Osteoblast (primary cell): ENCODE measurements at regions not wholly inside any gene's neighbourhood (a gene's known extent, or its start where the extent isn't known, plus 50 kb on each side); places are given as distances from the start of the nearest gene placed in this dataset.

ENCODE experiments used
- DNase-seq: peaks from one replicate; pipeline ENCODE4 v3.0.0; 2011; ENCODE audit warnings: low spot score, mixed read lengths; ENCODE audit not compliant: insufficient read length; ENCODE audit errors: missing footprints
- H2AFZ ChIP-seq: 2 replicates; pipeline ENCODE4 v1.6.0; 2011; ENCODE audit warnings: mild to moderate bottlenecking, low read length
- H3K27ac ChIP-seq: 2 replicates; pipeline ENCODE4 v1.5.1; 2011; ENCODE audit warnings: mild to moderate bottlenecking, low read depth, low read length, moderate library complexity
- H3K27me3 ChIP-seq: 2 replicates; pipeline ENCODE4 v1.6.0; 2012; ENCODE audit warnings: mild to moderate bottlenecking, control low read depth, inconsistent platforms, low read length, moderate library complexity; ENCODE audit not compliant: insufficient read depth
- H3K36me3 ChIP-seq: 2 replicates; pipeline ENCODE4 v1.5.1; 2011; ENCODE audit warnings: mild to moderate bottlenecking, low read length, control low read depth, moderate library complexity; ENCODE audit not compliant: insufficient read depth
- H3K4me1 ChIP-seq: 2 replicates; pipeline ENCODE4 v1.5.1; 2011; ENCODE audit warnings: mild to moderate bottlenecking, low read length, control low read depth, moderate library complexity; ENCODE audit not compliant: insufficient read depth
- H3K4me2 ChIP-seq: 2 replicates; pipeline ENCODE4 v1.6.0; 2011; ENCODE audit warnings: mild to moderate bottlenecking, low read length; ENCODE audit not compliant: insufficient read depth
- H3K4me3 ChIP-seq: fragments of 200-600 bp; sonication (generic); 3 replicates; pipeline ENCODE4 v1.5.1; 2012; ENCODE audit warnings: mild to moderate bottlenecking, low read length, inconsistent platforms; ENCODE audit not compliant: insufficient read depth
- H3K79me2 ChIP-seq: 2 replicates; pipeline ENCODE4 v1.6.0; 2012; ENCODE audit warnings: mild to moderate bottlenecking, low read length, control low read depth, inconsistent platforms; ENCODE audit not compliant: insufficient read depth
- H3K9me3 ChIP-seq: 2 replicates; pipeline ENCODE4 v1.5.1; 2011; ENCODE audit warnings: low read depth, low read length, control low read depth
- H4K20me1 ChIP-seq: 2 replicates; pipeline ENCODE4 v1.6.0; 2012; ENCODE audit warnings: mild to moderate bottlenecking, low read length, control low read depth; ENCODE audit not compliant: insufficient read depth
- CTCF ChIP-seq: IDR thresholded peaks from 2 replicates; pipeline ENCODE4 v1.5.1; 2011; ENCODE audit warnings: mild to moderate bottlenecking, low read depth, low read length, moderate library complexity; ENCODE audit errors: extremely low read depth

- Histone ChIP-seq H3K79me2 (no peaks in the 10 kb centered on the region), H3K27ac (no peak overlapping the region), H3K9me3 (no peaks in the 10 kb centered on the region), H3K4me3 (no peak overlapping the region), H2AFZ (no peak overlapping the region), H3K4me2 (no peak overlapping the region), H3K36me3 (no peaks in the 10 kb centered on the region), H4K20me1 (no peaks in the 10 kb centered on the region), H3K4me1 (no peaks in the 10 kb centered on the region), H3K27me3 (peaks cover 2% of the 10 kb centered on the region)
- no peak for DNase-seq
- no peak for TF ChIP-seq CTCF
Observed at GRCh38 chr12:30100741-30101140, 317.0 kb upstream of the TMTC1 start.

GRCh38 chr12:30098677-30099076 lies 314.9 kb upstream of the TMTC1 start:
- TF ChIP-seq CTCF, result no peak
- Histone ChIP-seq H3K4me1 (no peaks in the 10 kb centered on the region), H3K36me3 (no peaks in the 10 kb centered on the region), H3K9me3 (no peaks in the 10 kb centered on the region), H4K20me1 (no peaks in the 10 kb centered on the region), H2AFZ (no peak overlapping the region), H3K4me3 (no peak overlapping the region), H3K79me2 (no peaks in the 10 kb centered on the region), H3K27me3 (peaks cover 2% of the 10 kb centered on the region), H3K4me2 (no peak overlapping the region), H3K27ac (no peak overlapping the region)
- no peak for DNase-seq

- no peaks in the 10 kb centered on the region for H3K36me3 ChIP-seq
- no peak for DNase-seq
- TF ChIP-seq CTCF, result no peak
Observed at GRCh38 chr12:30095511-30095910, 311.8 kb upstream of the TMTC1 start.

GRCh38 chr12:30092983-30093617 lies 309.4 kb upstream of the TMTC1 start:
- no peaks in the 10 kb centered on the region for H4K20me1 ChIP-seq
- peaks cover 2% of the 10 kb centered on the region for H3K27me3 ChIP-seq
- no peaks in the 10 kb centered on the region for H3K9me3 ChIP-seq
- no peaks in the 10 kb centered on the region for H3K79me2 ChIP-seq
- TF ChIP-seq CTCF, result no peak
- H3K36me3 ChIP-seq, result no peaks in the 10 kb centered on the region
- no peak overlapping the region for H3K4me2 ChIP-seq
- H2AFZ ChIP-seq, result no peak overlapping the region
- no peak overlapping the region for H3K27ac ChIP-seq
- DNase-seq, result no peak
- no peaks in the 10 kb centered on the region for H3K4me1 ChIP-seq
- H3K4me3 ChIP-seq, result no peak overlapping the region

More at GRCh38 chr12:30095511-30095910, 311.8 kb upstream of the TMTC1 start:
- Histone ChIP-seq H3K27me3 (peaks cover 2% of the 10 kb centered on the region), H3K4me2 (no peak overlapping the region), H2AFZ (no peak overlapping the region), H3K4me3 (no peak overlapping the region), H4K20me1 (no peaks in the 10 kb centered on the region), H3K4me1 (no peaks in the 10 kb centered on the region), H3K9me3 (no peaks in the 10 kb centered on the region), H3K27ac (no peak overlapping the region), H3K79me2 (no peaks in the 10 kb centered on the region)
